GM23338 (cell line): ENCODE measurements at regions not wholly inside any gene's neighbourhood (a gene's known extent, or its start where the extent isn't known, plus 50 kb on each side); places are given as distances from the start of the nearest gene placed in this dataset.

Source experiments
- ATAC-seq: fragments of 200-7000 bp; cut with Tn5 transposase; 3 replicates; pipeline ENCODE4 v1.9.1; 2020
- DNase-seq: peaks from one replicate; pipeline ENCODE4 v3.0.0-alpha.2; 2015; ENCODE audit warnings: low spot score
- H2AFZ ChIP-seq: fragments of 200-600 bp; sonication (generic); 2 replicates; pipeline ENCODE4 v1.8.0; 2016; ENCODE audit warnings: antibody characterized with exemption, mild to moderate bottlenecking, moderate library complexity
- H3F3A ChIP-seq: fragments of 200-600 bp; sonication (generic); replicated peaks from 2 replicates; pipeline ENCODE4 v1.8.0; 2017; ENCODE audit warnings: antibody characterized with exemption, mixed run types, low read depth
- H3K27ac ChIP-seq: fragments of 200-600 bp; sonication (generic); 2 replicates; pipeline ENCODE4 v1.6.1; 2016; ENCODE audit warnings: low read depth
- H3K27me3 ChIP-seq: fragments of 200-600 bp; sonication (generic); 2 replicates; pipeline ENCODE4 v1.8.0; 2016; ENCODE audit warnings: mild to moderate bottlenecking, mixed run types, moderate library complexity; ENCODE audit not compliant: insufficient read depth
- H3K36me3 ChIP-seq: fragments of 200-600 bp; sonication (generic); 2 replicates; pipeline ENCODE4 v1.8.0; 2016; ENCODE audit warnings: mild to moderate bottlenecking; ENCODE audit not compliant: insufficient read depth
- H3K4me1 ChIP-seq: fragments of 200-600 bp; sonication (generic); 2 replicates; pipeline ENCODE4 v1.8.0; 2016; ENCODE audit warnings: mild to moderate bottlenecking, moderate library complexity; ENCODE audit not compliant: insufficient read depth
- H3K4me2 ChIP-seq: fragments of 200-600 bp; sonication (generic); 2 replicates; pipeline ENCODE4 v1.7.1; 2017; ENCODE audit warnings: mixed run types
- H3K4me3 ChIP-seq: fragments of 200-600 bp; sonication (generic); 2 replicates; pipeline ENCODE4 v1.6.1; 2016; ENCODE audit warnings: mixed run types
- H3K79me2 ChIP-seq: fragments of 200-600 bp; sonication (generic); replicated peaks from 2 replicates; pipeline ENCODE4 v1.8.0; 2017; ENCODE audit warnings: mild to moderate bottlenecking; ENCODE audit not compliant: insufficient read depth
- H3K9me2 ChIP-seq: fragments of 200-600 bp; sonication (generic); 2 replicates; pipeline ENCODE4 v1.8.0; 2017; ENCODE audit not compliant: insufficient read depth
- H4K20me1 ChIP-seq: fragments of 200-600 bp; sonication (generic); replicated peaks from 2 replicates; pipeline ENCODE4 v1.8.0; 2017; ENCODE audit warnings: mild to moderate bottlenecking; ENCODE audit not compliant: insufficient read depth
- H3K27ac Mint-ChIP-seq: 2 replicates; pipeline ENCODE4 v1.8.0; 2020; ENCODE audit warnings: inconsistent platforms, mild to moderate bottlenecking, moderate library complexity, mixed read lengths
- H3K27me3 Mint-ChIP-seq: 3 replicates; pipeline ENCODE4 v1.8.0; 2022; ENCODE audit warnings: low read depth, mild to moderate bottlenecking, moderate library complexity, mixed read lengths, inconsistent platforms; ENCODE audit not compliant: insufficient read depth, poor library complexity
- H3K36me3 Mint-ChIP-seq: 3 replicates; pipeline ENCODE4 v1.8.0; 2021; ENCODE audit warnings: low read depth, mild to moderate bottlenecking, inconsistent platforms, moderate library complexity, mixed read lengths
- H3K4me1 Mint-ChIP-seq: 3 replicates; pipeline ENCODE4 v1.8.0; 2020; ENCODE audit warnings: mild to moderate bottlenecking, inconsistent platforms, mixed read lengths
- H3K4me3 Mint-ChIP-seq: 3 replicates; pipeline ENCODE4 v1.8.0; 2021; ENCODE audit warnings: moderate library complexity, mild to moderate bottlenecking, inconsistent platforms, mixed read lengths
- H3K9me3 Mint-ChIP-seq: 3 replicates; pipeline ENCODE4 v1.8.0; 2020; ENCODE audit warnings: moderate library complexity, mild to moderate bottlenecking, inconsistent platforms, mixed read lengths
- CREB1 ChIP-seq: fragments of 250-450 bp; sonication (Bioruptor Pico); IDR thresholded peaks from 2 replicates; pipeline ENCODE4 v1.5.0; 2020; ENCODE audit warnings: low read depth, mild to moderate bottlenecking, moderate library complexity
- CTCF ChIP-seq, 2 experiments: fragments of 200-600 bp in 1 of 2; sonication (generic) in 1 of 2; conservative IDR thresholded peaks; 2 replicates each; pipeline versions ENCODE4 v1.5.1 to v1.6.1; 2016 to 2017; ENCODE audit warnings: antibody characterized with exemption in 2 of 2, low read depth in 2 of 2, mild to moderate bottlenecking in 2 of 2, moderate library complexity in 1 of 2
- ETS1 ChIP-seq: IDR thresholded peaks from 2 replicates; pipeline ENCODE4 v1.6.1; 2016; ENCODE audit warnings: antibody characterized with exemption
- EZH2 ChIP-seq: fragments of 200-600 bp; sonication (generic); IDR thresholded peaks from one replicate; pipeline ENCODE4 v1.8.0; 2017; ENCODE audit warnings: antibody characterized with exemption, mild to moderate bottlenecking, low read depth; ENCODE audit not compliant: unreplicated experiment
- EZH2phosphoT487 ChIP-seq: fragments of 200-600 bp; sonication (generic); IDR thresholded peaks from one replicate; pipeline ENCODE4 v1.8.1; 2018; ENCODE audit warnings: antibody characterized with exemption; ENCODE audit not compliant: unreplicated experiment
- JUNB ChIP-seq: IDR thresholded peaks from one replicate; pipeline ENCODE4 v1.6.1; 2016; ENCODE audit warnings: antibody characterized with exemption; ENCODE audit not compliant: unreplicated experiment
- NANOG ChIP-seq: IDR thresholded peaks from 2 replicates; pipeline ENCODE4 v1.6.1; 2016; ENCODE audit warnings: antibody characterized with exemption, borderline replicate concordance
- POLR2AphosphoS5 ChIP-seq: IDR thresholded peaks from 2 replicates; pipeline ENCODE4 v1.6.1; 2016; ENCODE audit warnings: antibody characterized with exemption, low read depth
- REST ChIP-seq: IDR thresholded peaks from one replicate; pipeline ENCODE4 v1.6.1; 2018; ENCODE audit warnings: antibody characterized with exemption; ENCODE audit not compliant: unreplicated experiment
- STAT1 ChIP-seq: IDR thresholded peaks from one replicate; pipeline ENCODE4 v1.6.1; 2016; ENCODE audit warnings: antibody characterized with exemption; ENCODE audit not compliant: unreplicated experiment
- ZNF114 ChIP-seq: fragments of 250-450 bp; sonication (Bioruptor Pico); IDR thresholded peaks from 2 replicates; pipeline ENCODE4 v1.5.0; 2020; ENCODE audit warnings: mild to moderate bottlenecking, moderate library complexity
- ZNF331 ChIP-seq: fragments of 250-450 bp; sonication (Bioruptor Pico); IDR thresholded peaks from 2 replicates; pipeline ENCODE4 v1.5.0; 2020; ENCODE audit warnings: low read depth, mild to moderate bottlenecking, moderate library complexity
- ZNF462 ChIP-seq: fragments of 250-450 bp; sonication (Bioruptor Pico); IDR thresholded peaks from 2 replicates; pipeline ENCODE4 v1.5.0; 2020; ENCODE audit warnings: mild to moderate bottlenecking, moderate library complexity

- Histone ChIP-seq H2AFZ (no peak overlapping the region), H3F3A (no peaks in the 10 kb centered on the region), H3K4me2 (no peak overlapping the region), H3K27me3 (no peaks in the 10 kb centered on the region), H3K4me3 (no peak overlapping the region), H3K27ac (no peak overlapping the region), H3K4me1 (no peaks in the 10 kb centered on the region; the same call in 1 of the 2 replicates), H4K20me1 (no peaks in the 10 kb centered on the region), H3K9me2 (no peaks in the 10 kb centered on the region), H3K79me2 (no peaks in the 10 kb centered on the region), H3K36me3 (no peaks in the 10 kb centered on the region)
- H3K4me3 Mint-ChIP-seq: no peak overlapping the region
- no peaks in the 10 kb centered on the region for H3K9me3 Mint-ChIP-seq
- H3K27me3 Mint-ChIP-seq: no peaks in the 10 kb centered on the region
- ATAC-seq (no peak), DNase-seq (no peak)
- H3K36me3 Mint-ChIP-seq: no peaks in the 10 kb centered on the region
- H3K4me1 Mint-ChIP-seq: peaks cover 2% of the 10 kb centered on the region; the same call in 2 of the 3 replicates
- no peak overlapping the region for H3K27ac Mint-ChIP-seq
- TF ChIP-seq POLR2AphosphoS5: no peak
- TF ChIP-seq ZNF114 (CRISPR knock-in tag): no peak
- TF ChIP-seq EZH2: no peak
- no peak for TF ChIP-seq ETS1
- TF ChIP-seq ZNF331: no peak
- TF ChIP-seq NANOG: no peak
- no peak for TF ChIP-seq CREB1
- no peak for TF ChIP-seq JUNB
- no peak for TF ChIP-seq EZH2phosphoT487
- TF ChIP-seq STAT1: no peak
- no peak for TF ChIP-seq ZNF462
- TF ChIP-seq CTCF (conservative IDR thresholded peaks at IDR 0.05; ENCODE audit: low read depth in 2 of 2): no peak
- TF ChIP-seq REST: no peak
Measured at GRCh38 chr1:199700551-199700950, 327.0 kb upstream of the NR5A2 start.
